ENCODE measurements at regions not wholly inside any gene's neighbourhood (a gene's known extent, or its start where the extent isn't known, plus 50 kb on each side); places are given as distances from the start of the nearest gene placed in this dataset.
"Not testable (repeated sequence)": the region's sequence is repeated elsewhere in the genome, so short reads cannot be mapped to it uniquely, and the experiment has no call there.

- H4K20me1 ChIP-seq (ENCODE audit: insufficient read depth, low read length): no peaks in the 10 kb centered on the region
- no peak for DNase-seq
- no peak overlapping the region for H3K4me3 Mint-ChIP-seq
- peaks cover 0 to 3% of the 10 kb centered on the region in 2 donors for H3K36me3 Mint-ChIP-seq
- H3K4me1 ChIP-seq (ENCODE audit: control insufficient read depth in 1 of 2, insufficient read depth in 2 of 2, low read length in 2 of 2): no peaks in the 10 kb centered on the region
- peak overlapping the region in 1 of 7 donors; percentile 10 for H3K27ac Mint-ChIP-seq
- H3K9ac ChIP-seq (ENCODE audit: insufficient read depth, low read length, poor library complexity, severe bottlenecking): no peak overlapping the region
- 100% methylated on average over 1 of the region's 1 CpG for WGBS (ENCODE audit: insufficient coverage)
- no peaks in the 10 kb centered on the region for H3K36me3 ChIP-seq (replicated peaks in 1 of 2; ENCODE audit: control insufficient read depth in 1 of 2, insufficient read depth in 2 of 2, low read length in 2 of 2)
- H3K27me3 Mint-ChIP-seq (ENCODE audit: low read depth in 3 of 3): no peaks in the 10 kb centered on the region
- H3K9me3 ChIP-seq (replicated peaks in 1 of 2; ENCODE audit: control insufficient read depth in 1 of 2, insufficient read depth in 1 of 2, low read length in 2 of 2): no peaks in the 10 kb centered on the region
- no peaks in the 10 kb centered on the region for H3K27me3 ChIP-seq (ENCODE audit: control insufficient read depth in 2 of 2, insufficient read depth in 2 of 2, low read length in 2 of 2)
- no peak overlapping the region for H2AFZ ChIP-seq (ENCODE audit: insufficient read depth, low read depth, low read length, poor library complexity, severe bottlenecking)
- TF ChIP-seq, protein P1, sequence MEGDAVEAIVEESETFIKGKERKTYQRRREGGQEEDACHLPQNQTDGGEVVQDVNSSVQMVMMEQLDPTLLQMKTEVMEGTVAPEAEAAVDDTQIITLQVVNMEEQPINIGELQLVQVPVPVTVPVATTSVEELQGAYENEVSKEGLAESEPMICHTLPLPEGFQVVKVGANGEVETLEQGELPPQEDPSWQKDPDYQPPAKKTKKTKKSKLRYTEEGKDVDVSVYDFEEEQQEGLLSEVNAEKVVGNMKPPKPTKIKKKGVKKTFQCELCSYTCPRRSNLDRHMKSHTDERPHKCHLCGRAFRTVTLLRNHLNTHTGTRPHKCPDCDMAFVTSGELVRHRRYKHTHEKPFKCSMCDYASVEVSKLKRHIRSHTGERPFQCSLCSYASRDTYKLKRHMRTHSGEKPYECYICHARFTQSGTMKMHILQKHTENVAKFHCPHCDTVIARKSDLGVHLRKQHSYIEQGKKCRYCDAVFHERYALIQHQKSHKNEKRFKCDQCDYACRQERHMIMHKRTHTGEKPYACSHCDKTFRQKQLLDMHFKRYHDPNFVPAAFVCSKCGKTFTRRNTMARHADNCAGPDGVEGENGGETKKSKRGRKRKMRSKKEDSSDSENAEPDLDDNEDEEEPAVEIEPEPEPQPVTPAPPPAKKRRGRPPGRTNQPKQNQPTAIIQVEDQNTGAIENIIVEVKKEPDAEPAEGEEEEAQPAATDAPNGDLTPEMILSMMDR (IDR thresholded peaks at IDR 0.05): no peak
- peaks cover 7% of the 10 kb centered on the region for H3K4me1 Mint-ChIP-seq
- H3K79me2 ChIP-seq (ENCODE audit: insufficient read depth, low read length): no peaks in the 10 kb centered on the region
- H3K27ac ChIP-seq (ENCODE audit: low read depth in 1 of 2, low read length in 2 of 2): no peak overlapping the region
- no peaks in the 10 kb centered on the region for H3K9me3 Mint-ChIP-seq
- H3K4me3 ChIP-seq (replicated peaks in 1 of 3; ENCODE audit: low read depth in 2 of 3, low read length in 3 of 3): no peak overlapping the region
- no peak overlapping the region for H3K4me2 ChIP-seq (replicated peaks; ENCODE audit: extremely low read depth, low read length, poor library complexity, severe bottlenecking)
- intact Hi-C loops (cut with micrococcal nuclease): no loop called here
Measured at GRCh38 chr1:234820597-234820996, 210.6 kb upstream of the IRF2BP2 start.

GRCh38 chr1:234819845-234820244, 209.9 kb upstream of the IRF2BP2 start:
- DNase-seq; H3K79me2 ChIP-seq (ENCODE audit: insufficient read depth, low read length); H3K27ac ChIP-seq (ENCODE audit: low read depth in 1 of 2, low read length in 2 of 2); H3K27ac Mint-ChIP-seq; H3K4me3 ChIP-seq (replicated peaks in 1 of 3; ENCODE audit: low read depth in 2 of 3, low read length in 3 of 3); intact Hi-C loops (cut with micrococcal nuclease); H3K27me3 ChIP-seq (ENCODE audit: control insufficient read depth in 2 of 2, insufficient read depth in 2 of 2, low read length in 2 of 2); H3K9ac ChIP-seq (ENCODE audit: insufficient read depth, low read length, poor library complexity, severe bottlenecking); H3K9me3 ChIP-seq (replicated peaks in 1 of 2; ENCODE audit: control insufficient read depth in 1 of 2, insufficient read depth in 1 of 2, low read length in 2 of 2); H3K4me1 Mint-ChIP-seq; H2AFZ ChIP-seq (ENCODE audit: insufficient read depth, low read depth, low read length, poor library complexity, severe bottlenecking); H3K27me3 Mint-ChIP-seq (ENCODE audit: low read depth in 3 of 3); H3K4me1 ChIP-seq (ENCODE audit: control insufficient read depth in 1 of 2, insufficient read depth in 2 of 2, low read length in 2 of 2); H3K36me3 ChIP-seq (replicated peaks in 1 of 2; ENCODE audit: control insufficient read depth in 1 of 2, insufficient read depth in 2 of 2, low read length in 2 of 2); H3K4me2 ChIP-seq (replicated peaks; ENCODE audit: extremely low read depth, low read length, poor library complexity, severe bottlenecking); H3K9me3 Mint-ChIP-seq; H3K4me3 Mint-ChIP-seq; H4K20me1 ChIP-seq (ENCODE audit: insufficient read depth, low read length); H3K36me3 Mint-ChIP-seq: not testable (repeated sequence)
- no CpG with 5 or more reads among the region's 7 CpGs for WGBS (ENCODE audit: insufficient coverage)

GRCh38 chr1:234818040-234818387, 208.0 kb upstream of the IRF2BP2 start:
- H3K27ac ChIP-seq (ENCODE audit: low read depth in 1 of 2, low read length in 2 of 2): not testable (repeated sequence)

DNA sequence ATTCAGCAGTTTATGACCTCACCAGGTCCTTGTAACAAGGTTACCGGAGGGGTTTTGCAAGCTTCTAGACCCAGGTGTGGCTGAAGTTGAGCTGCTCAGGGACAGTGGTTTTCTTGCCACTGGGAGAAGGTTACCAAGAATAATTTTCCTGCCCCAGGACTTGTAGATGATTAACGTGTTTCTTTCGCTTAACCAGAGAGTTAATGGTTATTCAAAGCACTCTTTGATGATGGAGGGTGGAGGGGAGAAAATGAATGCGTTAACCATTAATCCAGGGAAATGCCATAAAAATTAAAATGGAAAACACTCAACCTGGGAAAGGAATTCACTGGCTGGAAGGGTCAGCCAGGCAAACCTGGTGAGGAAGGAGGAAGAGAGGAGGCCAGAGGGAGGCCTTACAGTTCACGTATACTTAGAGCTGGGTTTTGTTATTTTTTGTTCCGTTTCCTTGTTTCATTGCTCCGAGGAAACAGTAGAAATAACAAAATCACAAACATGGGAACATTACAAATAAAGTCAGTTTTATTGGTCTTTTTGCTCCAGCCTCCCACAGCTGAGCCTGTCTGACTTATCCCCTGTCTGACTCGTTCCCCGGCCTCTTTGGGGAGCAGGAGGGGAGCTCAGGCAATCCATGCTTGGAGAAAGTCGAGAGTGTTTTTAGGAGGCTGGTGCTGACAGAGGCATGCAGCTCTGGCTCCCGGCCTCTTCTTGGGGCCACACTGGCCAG, 207.5 kb upstream of the IRF2BP2 start:
- H3K27me3 ChIP-seq (ENCODE audit: control insufficient read depth in 2 of 2, insufficient read depth in 2 of 2, low read length in 2 of 2); H3K27ac Mint-ChIP-seq; H3K27ac ChIP-seq (ENCODE audit: low read depth in 1 of 2, low read length in 2 of 2); H2AFZ ChIP-seq (ENCODE audit: insufficient read depth, low read depth, low read length, poor library complexity, severe bottlenecking); H3K27me3 Mint-ChIP-seq (ENCODE audit: low read depth in 3 of 3); H3K36me3 Mint-ChIP-seq; H3K9me3 ChIP-seq (replicated peaks in 1 of 2; ENCODE audit: control insufficient read depth in 1 of 2, insufficient read depth in 1 of 2, low read length in 2 of 2); H3K9ac ChIP-seq (ENCODE audit: insufficient read depth, low read length, poor library complexity, severe bottlenecking); H3K4me1 ChIP-seq (ENCODE audit: control insufficient read depth in 1 of 2, insufficient read depth in 2 of 2, low read length in 2 of 2); H3K4me1 Mint-ChIP-seq; H4K20me1 ChIP-seq (ENCODE audit: insufficient read depth, low read length); H3K9me3 Mint-ChIP-seq; H3K4me2 ChIP-seq (replicated peaks; ENCODE audit: extremely low read depth, low read length, poor library complexity, severe bottlenecking); H3K79me2 ChIP-seq (ENCODE audit: insufficient read depth, low read length); H3K4me3 ChIP-seq (replicated peaks in 1 of 3; ENCODE audit: low read depth in 2 of 3, low read length in 3 of 3); H3K36me3 ChIP-seq (replicated peaks in 1 of 2; ENCODE audit: control insufficient read depth in 1 of 2, insufficient read depth in 2 of 2, low read length in 2 of 2); DNase-seq; intact Hi-C loops (cut with micrococcal nuclease): not testable (repeated sequence)
- WGBS (ENCODE audit: insufficient coverage): no CpG with 5 or more reads among the region's 11 CpGs
- peak overlapping the region in 1 of 2 donors; percentile 62 for H3K4me3 Mint-ChIP-seq

More at GRCh38 chr1:234818040-234818387, 208.0 kb upstream of the IRF2BP2 start:
- H3K4me1 ChIP-seq (ENCODE audit: control insufficient read depth in 1 of 2, insufficient read depth in 2 of 2, low read length in 2 of 2); DNase-seq; H3K27ac Mint-ChIP-seq; H3K27me3 ChIP-seq (ENCODE audit: control insufficient read depth in 2 of 2, insufficient read depth in 2 of 2, low read length in 2 of 2); H3K9me3 Mint-ChIP-seq; H3K4me3 ChIP-seq (replicated peaks in 1 of 3; ENCODE audit: low read depth in 2 of 3, low read length in 3 of 3); H3K79me2 ChIP-seq (ENCODE audit: insufficient read depth, low read length); intact Hi-C loops (cut with micrococcal nuclease); H3K4me3 Mint-ChIP-seq; H3K36me3 ChIP-seq (replicated peaks in 1 of 2; ENCODE audit: control insufficient read depth in 1 of 2, insufficient read depth in 2 of 2, low read length in 2 of 2); H3K4me1 Mint-ChIP-seq; H3K4me2 ChIP-seq (replicated peaks; ENCODE audit: extremely low read depth, low read length, poor library complexity, severe bottlenecking); H3K9ac ChIP-seq (ENCODE audit: insufficient read depth, low read length, poor library complexity, severe bottlenecking); H3K9me3 ChIP-seq (replicated peaks in 1 of 2; ENCODE audit: control insufficient read depth in 1 of 2, insufficient read depth in 1 of 2, low read length in 2 of 2); H2AFZ ChIP-seq (ENCODE audit: insufficient read depth, low read depth, low read length, poor library complexity, severe bottlenecking); H3K36me3 Mint-ChIP-seq; H4K20me1 ChIP-seq (ENCODE audit: insufficient read depth, low read length); H3K27me3 Mint-ChIP-seq (ENCODE audit: low read depth in 3 of 3): not testable (repeated sequence)
- WGBS (ENCODE audit: insufficient coverage): no CpG with 5 or more reads among the region's 5 CpGs

All from CD14-positive monocyte (primary cell).